Ectodermal cell (in vitro differentiated cells): ENCODE measurements at regions not wholly inside any gene's neighbourhood (a gene's known extent, or its start where the extent isn't known, plus 50 kb on each side); places are given as distances from the start of the nearest gene placed in this dataset.
"Not testable (repeated sequence)": the region's sequence is repeated elsewhere in the genome, so short reads cannot be mapped to it uniquely, and the experiment has no call there.

Experiments
- H3K27ac ChIP-seq: 2 replicates; pipeline ENCODE4 v1.7.0; 2013; ENCODE audit warnings: mild to moderate bottlenecking, low read depth, low read length; ENCODE audit not compliant: insufficient read depth, poor library complexity, severe bottlenecking
- H3K27me3 ChIP-seq: 2 replicates; pipeline ENCODE4 v1.7.0; 2013; ENCODE audit warnings: mild to moderate bottlenecking, low read length; ENCODE audit not compliant: insufficient read depth, control insufficient read depth, poor library complexity, severe bottlenecking
- H3K36me3 ChIP-seq: one replicate; pipeline ENCODE4 v1.7.0; 2013; ENCODE audit warnings: low read length; ENCODE audit not compliant: control insufficient read depth, insufficient read depth
- H3K4me1 ChIP-seq: one replicate; pipeline ENCODE4 v1.7.0; 2013; ENCODE audit warnings: low read length; ENCODE audit not compliant: control insufficient read depth, insufficient read depth
- H3K4me3 ChIP-seq: 2 replicates; pipeline ENCODE4 v1.7.0; 2013; ENCODE audit warnings: low read depth, low read length, control low read depth; ENCODE audit not compliant: insufficient read depth
- H3K9me3 ChIP-seq: 2 replicates; pipeline ENCODE4 v1.7.0; 2013; ENCODE audit warnings: mild to moderate bottlenecking, low read length, moderate library complexity; ENCODE audit not compliant: control insufficient read depth
- WGBS, 2 experiments: methylation state at CpG; one replicate each; pipeline ENCODE4 v1.1.7; 2013; ENCODE audit warnings: missing lambda C conversion rate in 2 of 2; 5-methylcytosine and 5-hydroxymethylcytosine counted together

- no peaks in the 10 kb centered on the region for H3K4me1 ChIP-seq
Observed at GRCh38 chr1:208722592-208722991, 478.4 kb upstream of the PLXNA2 start.

DNA sequence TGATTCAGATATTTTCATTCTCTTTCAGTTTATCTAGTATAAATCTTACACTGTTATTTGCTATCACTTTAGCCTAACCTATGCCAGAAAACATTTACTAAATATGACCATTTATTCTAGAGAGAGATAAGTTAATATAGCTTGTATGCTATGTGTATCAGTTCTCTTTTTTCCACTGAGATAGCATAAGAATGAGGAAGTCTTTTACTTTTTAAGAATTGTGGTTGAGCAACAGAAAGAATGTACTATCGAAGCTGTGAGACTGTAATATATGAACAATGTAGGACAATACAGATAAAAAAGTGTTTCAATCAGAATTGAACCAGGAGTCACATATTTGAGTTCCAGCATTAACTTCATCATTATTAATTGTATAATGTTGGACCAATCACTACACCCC lies 479.9 kb upstream of the PLXNA2 start:
- Histone ChIP-seq H3K9me3 (no peaks in the 10 kb centered on the region), H3K4me1 (no peaks in the 10 kb centered on the region), H3K4me3 (no peak overlapping the region), H3K27ac (no peak overlapping the region), H3K27me3 (no peaks in the 10 kb centered on the region), H3K36me3 (no peaks in the 10 kb centered on the region)
- 94 to 100% methylated on average over 1 of the region's 1 CpG for WGBS, 2 experiments

More at GRCh38 chr1:208722592-208722991, 478.4 kb upstream of the PLXNA2 start:
- Histone ChIP-seq H3K4me3 (no peak overlapping the region), H3K27me3 (no peaks in the 10 kb centered on the region), H3K27ac (no peak overlapping the region), H3K36me3 (no peaks in the 10 kb centered on the region), H3K9me3 (no peaks in the 10 kb centered on the region)

DNA sequence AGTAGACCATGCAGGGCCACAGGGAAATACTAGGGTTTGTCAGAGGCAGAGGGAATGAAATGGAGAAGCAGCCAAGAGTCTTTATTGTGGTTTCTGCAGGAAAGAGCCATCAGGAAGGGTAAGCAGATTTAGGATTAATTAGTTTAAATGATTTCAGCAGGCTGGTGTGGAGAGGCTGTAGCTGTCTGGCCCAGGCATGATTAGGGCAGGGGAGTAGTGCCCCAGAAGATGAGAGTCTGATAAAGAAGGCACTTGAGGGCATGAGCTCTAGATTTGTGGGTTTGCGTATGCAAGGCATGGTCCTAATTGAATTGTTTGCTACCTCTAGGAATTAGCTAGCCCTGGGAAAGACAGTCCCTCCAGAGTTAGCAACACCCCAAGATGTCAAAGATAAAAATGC lies 484.6 kb upstream of the PLXNA2 start:
- Histone ChIP-seq H3K4me1 (no peaks in the 10 kb centered on the region), H3K36me3 (no peaks in the 10 kb centered on the region), H3K9me3 (no peaks in the 10 kb centered on the region), H3K27me3 (no peaks in the 10 kb centered on the region), H3K4me3 (no peak overlapping the region), H3K27ac (no peak overlapping the region)
- WGBS, 2 experiments: 92 to 100% methylated on average over 1 of the region's 1 CpG

DNA sequence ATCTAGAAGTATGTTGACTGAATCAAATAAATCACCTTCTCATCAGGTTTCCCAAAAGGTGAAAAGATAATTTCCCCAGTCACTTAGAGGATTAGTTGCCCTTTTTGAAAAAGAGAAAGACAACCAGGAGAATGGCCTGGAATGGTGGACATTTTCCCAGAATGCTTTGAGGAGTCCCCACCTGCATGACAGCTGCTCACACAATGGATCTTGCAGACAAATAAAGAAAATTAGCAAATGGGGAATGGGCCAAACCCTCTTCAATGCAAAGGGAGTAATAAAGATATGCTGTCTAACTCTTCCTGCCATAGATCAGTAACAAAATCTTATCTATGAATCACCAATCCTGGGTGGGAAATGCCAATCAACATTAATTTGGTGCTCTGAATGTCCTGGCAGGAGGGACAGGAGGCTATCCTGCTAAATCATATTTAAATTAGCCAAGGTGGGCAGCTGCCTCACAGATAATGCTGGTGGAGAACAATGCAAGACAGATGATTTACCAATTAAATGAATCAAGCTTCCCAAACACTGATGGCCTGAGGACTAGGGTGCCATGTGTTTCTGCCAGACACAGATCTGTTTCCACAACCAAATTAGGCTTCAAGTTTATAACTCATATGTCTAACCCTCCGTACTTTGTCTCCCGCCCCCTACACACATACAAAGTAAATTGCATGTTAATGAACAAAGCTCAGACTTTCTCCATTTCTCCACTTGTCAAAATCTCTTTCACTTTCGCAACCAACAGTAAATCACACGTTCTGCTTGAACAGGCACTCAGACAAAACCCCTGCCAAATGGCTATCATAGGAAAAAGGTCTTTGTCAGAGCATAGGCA lies 488.0 kb upstream of the PLXNA2 start:
- H3K36me3 ChIP-seq: no peaks in the 10 kb centered on the region
- 69 to 70% methylated on average over 4 of the region's 4 CpGs for WGBS, 2 experiments
- no peaks in the 10 kb centered on the region for H3K4me1 ChIP-seq
- H3K9me3 ChIP-seq: no peaks in the 10 kb centered on the region
- H3K4me3 ChIP-seq: no peak overlapping the region
- H3K27ac ChIP-seq: no peak overlapping the region
- no peaks in the 10 kb centered on the region for H3K27me3 ChIP-seq

DNA sequence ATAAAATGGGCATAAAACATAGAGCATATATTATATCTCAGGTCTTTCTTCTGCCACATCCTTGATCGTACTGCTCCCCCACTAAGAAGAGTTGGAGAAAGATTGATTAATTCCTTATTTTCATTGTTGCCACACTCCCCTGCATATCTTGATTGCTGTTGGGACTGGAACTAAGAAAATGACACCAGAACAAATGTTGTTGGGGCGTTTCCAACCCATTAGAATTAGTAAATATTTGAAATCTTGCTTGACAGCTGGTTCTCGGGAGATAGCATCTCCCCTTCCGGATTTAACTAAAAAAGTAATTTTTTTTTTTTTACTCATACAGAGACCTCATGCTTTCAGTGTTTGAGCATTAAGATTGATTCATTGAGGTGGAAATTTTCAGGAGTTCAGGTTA lies 493.0 kb upstream of the PLXNA2 start:
- Histone ChIP-seq H3K36me3 (no peaks in the 10 kb centered on the region), H3K4me3 (no peak overlapping the region), H3K27me3 (no peaks in the 10 kb centered on the region), H3K9me3 (no peaks in the 10 kb centered on the region), H3K4me1 (no peaks in the 10 kb centered on the region), H3K27ac (no peak overlapping the region)
- WGBS, 2 experiments: 87 to 100% methylated on average over 1 to 4 of the region's 4 CpGs

DNA sequence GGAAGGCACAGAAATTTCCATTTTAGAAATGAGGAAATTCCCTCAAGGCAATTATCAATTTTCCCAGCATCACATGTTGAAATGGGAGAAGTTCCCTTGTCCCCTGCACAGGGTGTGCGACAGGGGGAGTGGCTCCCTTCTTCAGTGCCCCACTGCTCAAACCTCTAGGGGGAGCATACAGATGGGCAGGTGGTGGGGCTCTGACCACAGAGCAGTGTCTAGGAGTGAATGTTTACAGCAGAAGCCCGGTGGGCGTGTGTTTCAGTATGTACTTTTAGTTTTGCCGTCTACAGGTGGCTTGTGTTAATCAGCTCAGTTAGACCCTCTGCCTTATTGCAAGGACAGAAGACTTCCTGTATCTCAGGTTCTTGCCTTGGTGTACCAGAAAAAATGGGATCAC lies 493.7 kb upstream of the PLXNA2 start:
- Histone ChIP-seq H3K9me3 (no peaks in the 10 kb centered on the region), H3K36me3 (no peaks in the 10 kb centered on the region), H3K27me3 (no peaks in the 10 kb centered on the region), H3K4me3 (no peak overlapping the region), H3K4me1 (no peaks in the 10 kb centered on the region), H3K27ac (no peak overlapping the region)
- 95% methylated on average over 4 of the region's 4 CpGs for WGBS, 2 experiments

- not testable (repeated sequence) for H3K27ac ChIP-seq, H3K4me1 ChIP-seq, H3K4me3 ChIP-seq, H3K36me3 ChIP-seq, H3K9me3 ChIP-seq, H3K27me3 ChIP-seq
- 97 to 98% methylated on average over 20 of the region's 20 CpGs for WGBS, 2 experiments
Observed at GRCh38 chr1:208739636-208740035, 495.5 kb upstream of the PLXNA2 start.

GRCh38 chr1:208741296-208741695 lies 497.1 kb upstream of the PLXNA2 start:
- H3K36me3 ChIP-seq: no peaks in the 10 kb centered on the region
- WGBS, 2 experiments: 93 to 97% methylated on average over 3 of the region's 3 CpGs

GRCh38 chr1:208743361-208743760 lies 499.2 kb upstream of the PLXNA2 start:
- Histone ChIP-seq H3K4me3 (no peak overlapping the region), H3K4me1 (no peaks in the 10 kb centered on the region), H3K27ac (no peak overlapping the region), H3K36me3 (no peaks in the 10 kb centered on the region), H3K27me3 (no peaks in the 10 kb centered on the region), H3K9me3 (no peaks in the 10 kb centered on the region)
- WGBS, 2 experiments: 92 to 100% methylated on average over 4 to 5 of the region's 5 CpGs

More at GRCh38 chr1:208741296-208741695, 497.1 kb upstream of the PLXNA2 start:
- no peak overlapping the region for H3K27ac ChIP-seq
- no peaks in the 10 kb centered on the region for H3K4me1 ChIP-seq
- no peaks in the 10 kb centered on the region for H3K27me3 ChIP-seq
- H3K9me3 ChIP-seq: no peaks in the 10 kb centered on the region
- no peak overlapping the region for H3K4me3 ChIP-seq

DNA sequence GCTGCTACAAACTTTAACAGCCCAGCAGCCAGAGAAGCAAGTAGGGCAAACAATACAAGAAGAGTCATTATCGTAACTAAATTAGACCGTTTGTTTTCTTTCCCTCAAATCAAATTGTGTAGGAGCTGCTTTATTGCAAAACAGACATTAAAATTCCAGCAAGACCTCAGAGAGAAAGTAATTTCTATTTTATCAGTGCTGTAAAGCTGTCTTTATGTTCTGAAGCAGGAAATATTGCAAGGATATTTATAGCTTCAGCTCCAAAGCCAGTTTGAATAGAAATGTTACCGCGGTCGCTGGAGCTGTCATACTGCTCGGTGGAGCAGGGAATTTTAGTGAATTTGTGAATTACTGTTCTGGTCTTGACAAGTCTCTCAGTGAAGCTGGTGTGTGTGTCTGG lies 503.8 kb upstream of the PLXNA2 start:
- no peak overlapping the region for H3K27ac ChIP-seq
- 92 to 97% methylated on average over 6 of the region's 6 CpGs for WGBS, 2 experiments
- H3K4me3 ChIP-seq: no peak overlapping the region
- H3K9me3 ChIP-seq: no peaks in the 10 kb centered on the region
- H3K4me1 ChIP-seq: no peaks in the 10 kb centered on the region
- no peaks in the 10 kb centered on the region for H3K36me3 ChIP-seq
- H3K27me3 ChIP-seq: no peaks in the 10 kb centered on the region
